Parathyroid adenoma (tissue), 2 donors: ENCODE measurements at regions not wholly inside any gene's neighbourhood (a gene's known extent, or its start where the extent isn't known, plus 50 kb on each side); places are given as distances from the start of the nearest gene placed in this dataset.
"Not testable (repeated sequence)": the region's sequence is repeated elsewhere in the genome, so short reads cannot be mapped to it uniquely, and the experiment has no call there.

Experiments
- H2AFZ ChIP-seq: fragments of 300-600 bp; sonication (generic); one replicate; pipeline ENCODE4 v1.7.0; 2017; ENCODE audit warnings: antibody characterized with exemption, mild to moderate bottlenecking
- H3K27ac ChIP-seq: fragments of 300-600 bp; sonication (generic); one replicate; pipeline ENCODE4 v1.7.0; 2017
- H3K27me3 ChIP-seq: fragments of 300-600 bp; sonication (generic); one replicate; pipeline ENCODE4 v1.7.0; 2017; ENCODE audit warnings: low read length; ENCODE audit not compliant: control insufficient read depth, insufficient read depth
- H3K36me3 ChIP-seq: fragments of 300-600 bp; sonication (generic); one replicate; pipeline ENCODE4 v1.7.0; 2017; ENCODE audit warnings: low read length; ENCODE audit not compliant: control insufficient read depth, insufficient read depth
- H3K4me1 ChIP-seq: fragments of 300-600 bp; sonication (generic); one replicate; pipeline ENCODE4 v1.7.0; 2017; ENCODE audit warnings: control low read depth
- H3K4me2 ChIP-seq: fragments of 300-600 bp; sonication (generic); one replicate; pipeline ENCODE4 v1.7.0; 2017; ENCODE audit warnings: low read length
- H3K4me3 ChIP-seq: fragments of 300-600 bp; sonication (generic); one replicate; pipeline ENCODE4 v1.7.0; 2017; ENCODE audit warnings: low read depth, low read length
- H3K79me2 ChIP-seq: fragments of 300-600 bp; sonication (generic); one replicate; pipeline ENCODE4 v1.7.0; 2017; ENCODE audit warnings: control low read depth
- H3K9ac ChIP-seq: fragments of 300-600 bp; sonication (generic); one replicate; pipeline ENCODE4 v1.7.0; 2017; ENCODE audit warnings: mild to moderate bottlenecking
- H3K9me3 ChIP-seq: fragments of 300-600 bp; sonication (generic); one replicate; pipeline ENCODE4 v1.7.0; 2017; ENCODE audit warnings: low read length; ENCODE audit not compliant: control insufficient read depth
- CTCF ChIP-seq: fragments of 300-600 bp; sonication (generic); IDR thresholded peaks from one replicate; pipeline ENCODE4 v1.7.0; 2017; ENCODE audit warnings: antibody characterized with exemption, mild to moderate bottlenecking
- donor health status: primary hyperparathyroidism.

- no peak overlapping the region for H3K4me3 ChIP-seq
- no peak for TF ChIP-seq CTCF
- H3K27ac ChIP-seq = no peak overlapping the region
- no peaks in the 10 kb centered on the region for H3K9me3 ChIP-seq
- no peak overlapping the region for H2AFZ ChIP-seq
- H3K79me2 ChIP-seq = no peaks in the 10 kb centered on the region
- no peak overlapping the region for H3K4me2 ChIP-seq
- no peak overlapping the region for H3K9ac ChIP-seq
- H3K27me3 ChIP-seq = no peaks in the 10 kb centered on the region
- no peaks in the 10 kb centered on the region for H3K4me1 ChIP-seq
- no peaks in the 10 kb centered on the region for H3K36me3 ChIP-seq
Measured at GRCh38 chr3:5980475-5980874, 793.0 kb downstream of the EDEM1 start.

GRCh38 chr3:5994651-5995050, 807.1 kb downstream of the EDEM1 start:
- no peak for TF ChIP-seq CTCF
- Histone ChIP-seq H3K27me3 (no peaks in the 10 kb centered on the region), H3K27ac (no peak overlapping the region)

GRCh38 chr3:6018456-6018855, 830.9 kb downstream of the EDEM1 start:
- Histone ChIP-seq H3K4me3 (no peak overlapping the region), H3K79me2 (no peaks in the 10 kb centered on the region), H3K9ac (no peak overlapping the region), H3K27ac (no peak overlapping the region), H3K4me1 (no peaks in the 10 kb centered on the region), H3K9me3 (no peaks in the 10 kb centered on the region), H3K27me3 (no peaks in the 10 kb centered on the region), H2AFZ (no peak overlapping the region), H3K4me2 (no peak overlapping the region), H3K36me3 (no peaks in the 10 kb centered on the region)
- no peak for TF ChIP-seq CTCF

More at GRCh38 chr3:5994651-5995050, 807.1 kb downstream of the EDEM1 start:
- Histone ChIP-seq H3K79me2 (no peaks in the 10 kb centered on the region), H3K4me1 (no peaks in the 10 kb centered on the region), H3K4me3 (no peak overlapping the region), H3K4me2 (no peak overlapping the region), H3K9ac (no peak overlapping the region), H2AFZ (no peak overlapping the region), H3K36me3 (no peaks in the 10 kb centered on the region), H3K9me3 (no peaks in the 10 kb centered on the region)

GRCh38 chr3:6022621-6023020, 835.1 kb downstream of the EDEM1 start:
- Histone ChIP-seq H3K27ac (no peak overlapping the region), H2AFZ (no peak overlapping the region), H3K79me2 (no peaks in the 10 kb centered on the region), H3K4me1 (no peaks in the 10 kb centered on the region), H3K4me2 (no peak overlapping the region), H3K9me3 (no peaks in the 10 kb centered on the region), H3K36me3 (no peaks in the 10 kb centered on the region), H3K4me3 (no peak overlapping the region), H3K27me3 (no peaks in the 10 kb centered on the region), H3K9ac (no peak overlapping the region)
- TF ChIP-seq CTCF = no peak

GRCh38 chr3:6025032-6025431, 835.9 kb upstream of the GRM7 start:
- Histone ChIP-seq H3K4me3 (no peak overlapping the region), H3K79me2 (no peaks in the 10 kb centered on the region), H3K9me3 (no peaks in the 10 kb centered on the region), H3K4me2 (no peak overlapping the region), H3K4me1 (no peaks in the 10 kb centered on the region), H3K27ac (no peak overlapping the region), H2AFZ (no peak overlapping the region), H3K9ac (no peak overlapping the region), H3K27me3 (no peaks in the 10 kb centered on the region), H3K36me3 (no peaks in the 10 kb centered on the region)
- no peak for TF ChIP-seq CTCF

GRCh38 chr3:6030648-6031047, 830.3 kb upstream of the GRM7 start:
- not testable (repeated sequence) for H3K9me3 ChIP-seq, H3K79me2 ChIP-seq, H3K36me3 ChIP-seq, H3K4me1 ChIP-seq, H3K27ac ChIP-seq, H3K4me2 ChIP-seq, H3K9ac ChIP-seq, H3K4me3 ChIP-seq, H2AFZ ChIP-seq, H3K27me3 ChIP-seq
